HG03066 (cell line): ENCODE measurements at regions not wholly inside any gene's neighbourhood (a gene's known extent, or its start where the extent isn't known, plus 50 kb on each side); places are given as distances from the start of the nearest gene placed in this dataset.
A peak's percentile ranks its signal among the peaks of the same experiment; 100 is the strongest.

Experiments
- ATAC-seq: cut with Tn5 transposase; IDR thresholded peaks from one replicate; pipeline ENCODE4 v1.9.1; 2021; ENCODE audit warnings: low read depth; ENCODE audit not compliant: unreplicated experiment

- ATAC-seq, result no peak
These were observed 223.5 kb upstream of the PROK2 start for GRCh38 chr3:72008226-72008996.

GRCh38 chr3:72006631-72007556, 221.9 kb upstream of the PROK2 start:
- ATAC-seq, result no peak

GRCh38 chr3:72004749-72005292, 219.9 kb upstream of the PROK2 start:
- no peak for ATAC-seq

GRCh38 chr3:72003936-72004335, 219.0 kb upstream of the PROK2 start:
- no peak for ATAC-seq

GRCh38 chr3:72001758-72002157, 216.8 kb upstream of the PROK2 start:
- ATAC-seq, result no peak

GRCh38 chr3:71998995-71999673, 214.2 kb upstream of the PROK2 start:
- no peak for ATAC-seq

GRCh38 chr3:71997066-71997653, 212.2 kb upstream of the PROK2 start:
- ATAC-seq, result no peak

GRCh38 chr3:71994906-71995305, 210.0 kb upstream of the PROK2 start:
- no peak for ATAC-seq

GRCh38 chr3:71994203-71994602, 209.3 kb upstream of the PROK2 start:
- no peak for ATAC-seq

GRCh38 chr3:71991681-71992080, 206.7 kb upstream of the PROK2 start:
- no peak for ATAC-seq

GRCh38 chr3:71991046-71991445, 206.1 kb upstream of the PROK2 start:
- ATAC-seq, result no peak

- no peak for ATAC-seq
These were observed 205.6 kb upstream of the PROK2 start for GRCh38 chr3:71990545-71990944.

- ATAC-seq, result no peak
These were observed 204.2 kb upstream of the PROK2 start for GRCh38 chr3:71989165-71989564.

GRCh38 chr3:71987828-71988227, 202.9 kb upstream of the PROK2 start:
- no peak for ATAC-seq

GRCh38 chr3:71987089-71987735, 202.3 kb upstream of the PROK2 start:
- ATAC-seq, result no peak

GRCh38 chr3:71986606-71987005, 201.7 kb upstream of the PROK2 start:
- ATAC-seq, result no peak

- ATAC-seq, result peak; percentile 90
These were observed 200.1 kb upstream of the PROK2 start for GRCh38 chr3:71984843-71985613.

GRCh38 chr3:71983694-71984093, 198.7 kb upstream of the PROK2 start:
- no peak for ATAC-seq
